ENCODE measurements at regions not wholly inside any gene's neighbourhood (a gene's known extent, or its start where the extent isn't known, plus 50 kb on each side); places are given as distances from the start of the nearest gene placed in this dataset.
"Not testable (repeated sequence)": the region's sequence is repeated elsewhere in the genome, so short reads cannot be mapped to it uniquely, and the experiment has no call there.

GRCh38 chrY:7736847-7737365 lies 825.4 kb upstream of the AMELY start:
- DNase-seq (ENCODE audit: low spot score in 2 of 2) (no peak), FAIRE-seq (no peak)

- DNase-seq (ENCODE audit: low spot score in 2 of 2) (no peak), FAIRE-seq (no peak)
Observed at GRCh38 chrY:7731651-7732050, 820.1 kb upstream of the AMELY start.

DNA sequence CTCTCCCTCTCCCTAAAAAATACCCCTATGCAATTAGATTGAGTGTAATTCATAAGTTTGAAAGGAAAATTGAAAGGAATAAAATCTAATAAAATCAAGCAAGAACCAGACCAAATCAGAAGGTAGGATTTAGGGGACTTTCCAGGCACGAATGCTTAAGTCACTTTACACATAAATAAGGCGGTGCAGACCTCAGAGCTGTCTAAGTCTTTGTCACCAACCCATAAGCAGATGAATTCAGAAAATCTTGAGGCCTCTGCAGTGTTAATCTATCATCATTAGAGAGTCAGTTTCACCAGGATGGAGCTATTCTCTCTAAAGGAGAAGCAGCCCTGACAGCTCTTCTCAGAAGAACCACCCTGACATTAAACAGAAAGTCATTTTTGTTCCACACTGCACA lies 819.1 kb upstream of the AMELY start:
- FAIRE-seq, result no peak

DNA sequence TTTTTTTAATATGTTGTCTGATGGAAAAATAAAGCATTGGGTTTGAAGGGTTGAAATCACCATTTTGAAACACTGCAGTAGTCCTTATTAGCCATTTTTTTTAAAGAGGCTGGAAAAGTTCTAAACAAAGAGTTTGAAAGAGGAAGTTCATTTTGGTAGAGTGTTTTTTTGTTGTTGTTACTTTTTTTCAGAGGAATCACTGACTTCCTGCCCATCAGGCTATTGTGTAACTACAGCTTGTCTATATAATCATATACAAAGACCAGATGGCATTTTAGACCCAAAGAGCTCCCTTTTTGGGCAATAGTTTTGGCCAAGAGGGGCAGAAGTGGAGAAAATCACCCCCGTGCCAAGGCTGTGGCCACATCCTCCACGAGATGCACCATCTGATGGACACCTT lies 818.5 kb upstream of the AMELY start:
- no peak for DNase-seq (ENCODE audit: low spot score in 2 of 2)
- no peak for FAIRE-seq

More for the DNA sequence above, 819.1 kb upstream of the AMELY start:
- no peak for DNase-seq (ENCODE audit: low spot score in 2 of 2)

- no peak for DNase-seq (ENCODE audit: low spot score in 2 of 2)
- no peak for FAIRE-seq
Observed at GRCh38 chrY:7729318-7730011, 817.9 kb upstream of the AMELY start.

DNA sequence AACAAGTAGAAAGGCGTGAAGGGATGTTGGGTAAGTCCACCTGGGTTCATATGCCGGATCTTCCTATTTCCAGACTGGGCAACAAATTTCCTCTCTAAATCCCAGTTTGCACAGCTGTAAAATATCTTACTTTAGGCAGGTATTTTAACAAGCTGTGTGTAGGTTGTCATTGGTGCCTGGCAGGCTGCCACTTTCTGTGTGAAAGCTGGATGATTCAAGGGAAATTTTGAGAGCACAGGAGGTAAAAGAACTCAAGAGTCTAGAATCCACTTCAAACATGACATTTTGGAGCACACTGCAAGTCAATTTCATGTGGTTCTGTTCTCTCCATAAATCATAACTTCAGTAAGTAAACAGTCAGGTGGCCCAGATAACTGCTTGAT lies 817.4 kb upstream of the AMELY start:
- no peak for DNase-seq (ENCODE audit: low spot score in 2 of 2)
- FAIRE-seq, result no peak

- DNase-seq (ENCODE audit: low spot score in 2 of 2) (peak in 1 of 2 donors; percentile 2), FAIRE-seq (no peak)
Observed at GRCh38 chrY:7725791-7726460, 814.4 kb upstream of the AMELY start.

GRCh38 chrY:7723991-7724632 lies 812.6 kb upstream of the AMELY start:
- DNase-seq (ENCODE audit: low spot score in 2 of 2) (no peak), FAIRE-seq (no peak)

- DNase-seq (ENCODE audit: low spot score in 2 of 2) (no peak), FAIRE-seq (no peak)
Observed at GRCh38 chrY:7723127-7723526, 811.6 kb upstream of the AMELY start.

DNA sequence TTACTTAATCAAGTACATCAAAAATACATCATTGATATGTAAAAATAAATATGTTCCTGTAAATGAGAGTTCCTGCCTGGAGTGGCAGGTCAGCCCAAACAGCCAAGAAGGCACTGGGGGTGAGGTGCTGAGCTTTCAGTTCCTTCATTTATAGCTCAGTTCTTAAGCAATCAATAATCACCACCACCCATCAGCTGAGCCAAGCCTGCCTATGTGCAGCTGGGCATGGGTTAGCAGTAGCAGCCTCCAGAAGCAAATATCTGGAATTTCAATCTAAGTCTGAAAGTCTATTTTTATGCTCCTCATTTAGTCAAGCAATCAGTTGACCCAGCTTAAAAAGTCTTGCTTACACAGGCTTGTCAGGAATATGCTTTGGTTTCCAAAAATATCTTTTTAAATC lies 811.0 kb upstream of the AMELY start:
- FAIRE-seq (no peak), DNase-seq (ENCODE audit: low spot score in 2 of 2) (no peak)

DNA sequence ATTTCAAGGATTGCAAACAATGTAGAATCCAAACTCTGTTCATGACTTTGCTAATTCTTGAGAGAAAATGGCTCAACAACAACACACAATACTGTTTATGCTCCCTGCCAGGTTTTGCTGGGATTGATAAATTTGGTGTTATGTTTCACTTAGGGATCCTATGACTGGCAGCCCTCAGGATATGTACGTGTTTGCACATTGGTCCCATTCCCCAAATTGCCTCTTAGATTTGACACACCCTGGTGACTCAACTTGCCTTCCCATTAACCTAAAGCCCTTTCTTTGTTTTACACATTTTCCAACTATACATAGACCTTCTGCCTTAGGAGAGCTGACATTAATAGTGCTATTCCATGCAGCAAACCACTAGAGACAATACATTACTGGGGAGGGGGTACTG lies 809.4 kb upstream of the AMELY start:
- FAIRE-seq, result no peak
- no peak for DNase-seq (ENCODE audit: low spot score in 2 of 2)

- FAIRE-seq (no peak), DNase-seq (ENCODE audit: low spot score in 2 of 2) (no peak)
Observed at GRCh38 chrY:7719271-7719670, 807.7 kb upstream of the AMELY start.

- FAIRE-seq (no peak), DNase-seq (ENCODE audit: low spot score in 2 of 2) (no peak)
Observed at GRCh38 chrY:7718626-7719025, 807.1 kb upstream of the AMELY start.

- FAIRE-seq (no peak), DNase-seq (ENCODE audit: low spot score in 2 of 2) (no peak)
Observed at GRCh38 chrY:7718126-7718525, 806.6 kb upstream of the AMELY start.

GRCh38 chrY:7714426-7714825 lies 802.9 kb upstream of the AMELY start:
- no peak for FAIRE-seq
- DNase-seq (ENCODE audit: low spot score in 2 of 2), result no peak

DNA sequence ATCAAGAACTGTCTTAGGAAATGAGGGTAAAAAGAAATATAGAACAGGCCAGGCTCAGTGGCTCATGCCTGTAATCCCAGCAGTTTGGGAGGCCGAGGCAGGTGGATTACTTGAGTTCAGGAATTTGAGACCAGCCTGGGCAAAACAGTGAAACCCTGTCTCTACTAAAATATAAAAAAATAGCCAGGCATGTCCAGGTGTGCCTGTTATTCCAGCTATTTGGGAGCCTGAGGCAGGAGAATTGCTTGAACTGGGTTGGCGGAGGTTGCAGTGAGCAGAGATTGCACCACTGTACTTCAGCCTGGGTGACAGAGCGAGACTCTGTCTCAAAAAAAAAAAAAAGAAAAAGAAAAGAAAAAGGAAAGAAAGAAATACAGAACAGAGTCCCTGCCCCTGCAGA lies 802.2 kb upstream of the AMELY start:
- FAIRE-seq; DNase-seq (ENCODE audit: low spot score in 2 of 2): not testable (repeated sequence)

DNA sequence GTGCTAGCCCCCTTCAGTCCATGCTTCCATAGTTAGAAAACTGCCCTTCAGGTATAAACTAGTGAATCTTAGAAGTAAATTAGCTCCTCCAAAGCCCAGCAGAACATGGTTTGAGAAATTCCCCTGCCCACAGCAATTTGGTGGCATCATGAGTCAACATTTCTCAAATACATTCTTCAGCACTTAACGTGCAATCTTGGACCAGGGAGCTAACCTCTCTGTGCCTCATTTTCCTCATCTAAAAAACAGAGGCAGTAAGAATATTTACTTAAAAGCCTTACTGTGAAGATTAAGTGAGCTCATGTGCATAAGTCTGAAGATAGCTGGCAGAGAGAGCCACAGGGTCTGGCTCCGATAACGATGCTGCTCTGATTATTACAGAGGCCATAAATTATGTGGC lies 800.7 kb upstream of the AMELY start:
- no peak for FAIRE-seq
- no peak for DNase-seq (ENCODE audit: low spot score in 2 of 2)

- DNase-seq (ENCODE audit: low spot score in 2 of 2), result no peak
- FAIRE-seq, result no peak
Observed at GRCh38 chrY:7703578-7704140, 792.1 kb upstream of the AMELY start.

GRCh38 chrY:7702481-7702880 lies 790.9 kb upstream of the AMELY start:
- FAIRE-seq, result no peak
- no peak for DNase-seq (ENCODE audit: low spot score in 2 of 2)

GRCh38 chrY:7701676-7702075 lies 790.1 kb upstream of the AMELY start:
- FAIRE-seq, result no peak

GRCh38 chrY:7697506-7697905 lies 786.0 kb upstream of the AMELY start:
- FAIRE-seq (no peak), DNase-seq (ENCODE audit: low spot score in 2 of 2) (no peak)

More at GRCh38 chrY:7701676-7702075, 790.1 kb upstream of the AMELY start:
- DNase-seq (ENCODE audit: low spot score in 2 of 2), result no peak

All from frontal cortex (tissue), 3 donors.